SK-N-SH treated with all-trans-retinoic acid at 6 μM for 48 hours (cell line): ENCODE measurements at regions not wholly inside any gene's neighbourhood (a gene's known extent, or its start where the extent isn't known, plus 50 kb on each side); places are given as distances from the start of the nearest gene placed in this dataset.

Experiments used
- ATAC-seq: fragments of 200-7000 bp; cut with Tn5 transposase; 3 replicates; pipeline ENCODE4 v1.9.1; 2020; ENCODE audit warnings: mild to moderate bottlenecking, moderate library complexity
- ARNTL ChIP-seq: fragments of 450-650 bp; formaldehyde crosslinking; IDR thresholded peaks from 2 replicates; pipeline ENCODE4 v1.5.0; 2020; ENCODE audit warnings: low read depth, mild to moderate bottlenecking, moderate library complexity, borderline replicate concordance
- BACH2 ChIP-seq: fragments of 250-450 bp; sonication (Bioruptor Pico); IDR thresholded peaks from 2 replicates; pipeline ENCODE4 v1.9.0; 2021; ENCODE audit warnings: mild to moderate bottlenecking, borderline replicate concordance
- CSDC2 ChIP-seq: fragments of 250-450 bp; sonication (Bioruptor Pico); IDR thresholded peaks from 2 replicates; pipeline ENCODE4 v1.5.0; 2020; ENCODE audit warnings: mild to moderate bottlenecking, moderate library complexity
- CSRNP3 ChIP-seq: fragments of 250-450 bp; sonication (Bioruptor Pico); IDR thresholded peaks from 2 replicates; pipeline ENCODE4 v1.5.1; 2021; ENCODE audit warnings: mild to moderate bottlenecking, moderate library complexity
- ESRRG ChIP-seq: fragments of 250-450 bp; sonication (Bioruptor Pico); IDR thresholded peaks from 2 replicates; pipeline ENCODE4 v1.6.1; 2021; ENCODE audit warnings: mild to moderate bottlenecking
- GLIS3 ChIP-seq: fragments of 250-450 bp; sonication (Bioruptor Pico); IDR thresholded peaks from 2 replicates; pipeline ENCODE4 v1.5.0; 2020; ENCODE audit warnings: mild to moderate bottlenecking, moderate library complexity
- OSR1 ChIP-seq: fragments of 250-450 bp; sonication (Bioruptor Pico); IDR thresholded peaks from 2 replicates; pipeline ENCODE4 v1.8.0; 2022; ENCODE audit warnings: moderate library complexity, mild to moderate bottlenecking, inconsistent platforms
- PATZ1 ChIP-seq: fragments of 250-450 bp; sonication (Bioruptor Pico); IDR thresholded peaks from 2 replicates; pipeline ENCODE4 v1.8.0; 2020; ENCODE audit warnings: mild to moderate bottlenecking, moderate library complexity, borderline replicate concordance
- POU6F1 ChIP-seq: fragments of 250-450 bp; sonication (Bioruptor Pico); IDR thresholded peaks from 2 replicates; pipeline ENCODE4 v1.8.0; 2021; ENCODE audit warnings: low read depth, mild to moderate bottlenecking, moderate library complexity, borderline replicate concordance
- PPARA ChIP-seq: fragments of 250-450 bp; sonication (Bioruptor Pico); IDR thresholded peaks from 2 replicates; pipeline ENCODE4 v1.5.0; 2020; ENCODE audit warnings: mild to moderate bottlenecking, borderline replicate concordance
- RARB ChIP-seq: fragments of 250-450 bp; sonication (Bioruptor Pico); IDR thresholded peaks from 2 replicates; pipeline ENCODE4 v1.8.0; 2021; ENCODE audit warnings: mild to moderate bottlenecking, moderate library complexity
- SNAI2 ChIP-seq: fragments of 250-450 bp; sonication (Bioruptor Pico); IDR thresholded peaks from 2 replicates; pipeline ENCODE4 v1.5.0; 2020; ENCODE audit warnings: mild to moderate bottlenecking, moderate library complexity
- TCF4 ChIP-seq: fragments of 250-450 bp; sonication (Bioruptor Pico); IDR thresholded peaks from 2 replicates; pipeline ENCODE4 v1.8.0; 2021; ENCODE audit warnings: mild to moderate bottlenecking, moderate library complexity, borderline replicate concordance
- TOX ChIP-seq: fragments of 250-450 bp; sonication (Bioruptor Pico); IDR thresholded peaks from 2 replicates; pipeline ENCODE4 v1.8.0; 2021; ENCODE audit warnings: mild to moderate bottlenecking, moderate library complexity, borderline replicate concordance
- ZC3H10 ChIP-seq: fragments of 250-450 bp; sonication (Bioruptor Pico); IDR thresholded peaks from 2 replicates; pipeline ENCODE4 v1.5.1; 2021; ENCODE audit warnings: mild to moderate bottlenecking, moderate library complexity
- ZFP3 ChIP-seq: fragments of 250-450 bp; sonication (Bioruptor Pico); IDR thresholded peaks from 2 replicates; pipeline ENCODE4 v1.5.0; 2020; ENCODE audit warnings: mild to moderate bottlenecking, moderate library complexity
- ZFP30 ChIP-seq: fragments of 450-650 bp; formaldehyde crosslinking; IDR thresholded peaks from 2 replicates; pipeline ENCODE4 v1.5.0; 2022; ENCODE audit warnings: mild to moderate bottlenecking, moderate library complexity
- ZNF565 ChIP-seq: fragments of 450-650 bp; formaldehyde crosslinking; conservative IDR thresholded peaks from 2 replicates; pipeline ENCODE4 v1.5.0; 2020; ENCODE audit warnings: low read depth, mild to moderate bottlenecking, moderate library complexity
- ZNF70 ChIP-seq: fragments of 450-650 bp; formaldehyde crosslinking; IDR thresholded peaks from 2 replicates; pipeline ENCODE4 v1.5.0; 2020; ENCODE audit warnings: mild to moderate bottlenecking, moderate library complexity
- ZNF8 ChIP-seq: fragments of 450-650 bp; formaldehyde crosslinking; IDR thresholded peaks from 2 replicates; pipeline ENCODE4 v1.5.0; 2020; ENCODE audit warnings: mild to moderate bottlenecking, moderate library complexity

GRCh38 chr13:112132142-112132541, 65.2 kb downstream of the SOX1 start:
- TF ChIP-seq TOX (CRISPR knock-in tag) (no peak), ARNTL (CRISPR knock-in tag) (no peak), ZFP3 (CRISPR knock-in tag) (no peak), ZNF8 (CRISPR knock-in tag) (no peak), PPARA (CRISPR knock-in tag) (no peak), SNAI2 (CRISPR knock-in tag) (no peak)
- TF ChIP-seq, all 23 proteins: peak for 0
- no peak for ATAC-seq

GRCh38 chr13:112132619-112133018, 65.7 kb downstream of the SOX1 start:
- no peak for ATAC-seq
- TF ChIP-seq ZNF8 (CRISPR knock-in tag) (no peak), ZNF70 (CRISPR knock-in tag) (no peak)

GRCh38 chr13:112133499-112134390, 66.8 kb downstream of the SOX1 start:
- no peak for ATAC-seq
- TF ChIP-seq ARNTL (CRISPR knock-in tag) (no peak), PATZ1 (CRISPR knock-in tag) (no peak), TOX (CRISPR knock-in tag) (no peak), PPARA (CRISPR knock-in tag) (no peak), BACH2 (CRISPR knock-in tag) (no peak), CSRNP3 (no peak), ZFP30 (CRISPR knock-in tag) (no peak), GLIS3 (CRISPR knock-in tag) (no peak), SNAI2 (CRISPR knock-in tag) (no peak), ZNF565 (CRISPR knock-in tag) (no peak), OSR1 (no peak)

- ATAC-seq, result no peak; the same call in 2 of the 3 replicates
- TF ChIP-seq OSR1, result no peak
These were observed 67.6 kb downstream of the SOX1 start for GRCh38 chr13:112134391-112135075.

- TF ChIP-seq POU6F1 (CRISPR knock-in tag), result no peak
- TF ChIP-seq RARB (CRISPR knock-in tag), result no peak
- TF ChIP-seq ESRRG (CRISPR knock-in tag), result no peak
- no peak for TF ChIP-seq ZFP3 (CRISPR knock-in tag)
- TF ChIP-seq CSRNP3, result no peak
- no peak for TF ChIP-seq ZFP30 (CRISPR knock-in tag)
- no peak for TF ChIP-seq SNAI2 (CRISPR knock-in tag)
- TF ChIP-seq CSDC2 (CRISPR knock-in tag), result no peak
- TF ChIP-seq ZC3H10 (CRISPR knock-in tag), result no peak
- no peak for TF ChIP-seq TCF4 (CRISPR knock-in tag)
- TF ChIP-seq ZNF565 (CRISPR knock-in tag), result no peak
- ATAC-seq, result no peak
These were observed 69.1 kb downstream of the SOX1 start for GRCh38 chr13:112136095-112136494.
